Ishikawa (cell line): ENCODE measurements at regions not wholly inside any gene's neighbourhood (a gene's known extent, or its start where the extent isn't known, plus 50 kb on each side); places are given as distances from the start of the nearest gene placed in this dataset.

Experiments
- RAD21 ChIP-seq: IDR thresholded peaks from 2 replicates; pipeline ENCODE4 v1.6.1; 2012; ENCODE audit warnings: low read depth
- TF ChIP-seq, protein P1 (sequence below): IDR thresholded peaks from 2 replicates; pipeline ENCODE4 v1.6.1; 2012; ENCODE audit warnings: low read depth, mild to moderate bottlenecking

DNA sequence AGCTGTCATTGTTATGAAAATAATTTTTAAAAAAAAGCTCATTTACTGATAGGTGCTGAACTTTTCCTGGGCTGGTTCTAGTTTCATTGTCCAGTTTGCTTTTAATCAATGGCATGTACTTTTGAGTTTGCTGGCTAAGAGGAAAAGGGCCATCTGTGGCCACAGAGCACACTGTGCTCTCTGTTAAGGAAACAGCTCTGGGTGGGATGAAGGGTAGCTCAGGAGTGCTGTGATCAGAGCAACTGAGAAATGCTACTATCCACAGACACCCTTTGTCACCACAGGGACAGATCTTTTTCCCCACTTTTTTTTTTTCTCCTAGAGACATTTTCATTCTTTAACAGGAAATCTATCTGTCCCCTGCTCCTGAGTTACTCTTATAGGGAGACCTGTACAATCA is 387.1 kb upstream of the PRICKLE1 start:
- TF ChIP-seq RAD21: no peak
- TF ChIP-seq, protein P1, sequence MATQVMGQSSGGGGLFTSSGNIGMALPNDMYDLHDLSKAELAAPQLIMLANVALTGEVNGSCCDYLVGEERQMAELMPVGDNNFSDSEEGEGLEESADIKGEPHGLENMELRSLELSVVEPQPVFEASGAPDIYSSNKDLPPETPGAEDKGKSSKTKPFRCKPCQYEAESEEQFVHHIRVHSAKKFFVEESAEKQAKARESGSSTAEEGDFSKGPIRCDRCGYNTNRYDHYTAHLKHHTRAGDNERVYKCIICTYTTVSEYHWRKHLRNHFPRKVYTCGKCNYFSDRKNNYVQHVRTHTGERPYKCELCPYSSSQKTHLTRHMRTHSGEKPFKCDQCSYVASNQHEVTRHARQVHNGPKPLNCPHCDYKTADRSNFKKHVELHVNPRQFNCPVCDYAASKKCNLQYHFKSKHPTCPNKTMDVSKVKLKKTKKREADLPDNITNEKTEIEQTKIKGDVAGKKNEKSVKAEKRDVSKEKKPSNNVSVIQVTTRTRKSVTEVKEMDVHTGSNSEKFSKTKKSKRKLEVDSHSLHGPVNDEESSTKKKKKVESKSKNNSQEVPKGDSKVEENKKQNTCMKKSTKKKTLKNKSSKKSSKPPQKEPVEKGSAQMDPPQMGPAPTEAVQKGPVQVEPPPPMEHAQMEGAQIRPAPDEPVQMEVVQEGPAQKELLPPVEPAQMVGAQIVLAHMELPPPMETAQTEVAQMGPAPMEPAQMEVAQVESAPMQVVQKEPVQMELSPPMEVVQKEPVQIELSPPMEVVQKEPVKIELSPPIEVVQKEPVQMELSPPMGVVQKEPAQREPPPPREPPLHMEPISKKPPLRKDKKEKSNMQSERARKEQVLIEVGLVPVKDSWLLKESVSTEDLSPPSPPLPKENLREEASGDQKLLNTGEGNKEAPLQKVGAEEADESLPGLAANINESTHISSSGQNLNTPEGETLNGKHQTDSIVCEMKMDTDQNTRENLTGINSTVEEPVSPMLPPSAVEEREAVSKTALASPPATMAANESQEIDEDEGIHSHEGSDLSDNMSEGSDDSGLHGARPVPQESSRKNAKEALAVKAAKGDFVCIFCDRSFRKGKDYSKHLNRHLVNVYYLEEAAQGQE: no peak
